ENCODE measurements at regions not wholly inside any gene's neighbourhood (a gene's known extent, or its start where the extent isn't known, plus 50 kb on each side); places are given as distances from the start of the nearest gene placed in this dataset.

DNA sequence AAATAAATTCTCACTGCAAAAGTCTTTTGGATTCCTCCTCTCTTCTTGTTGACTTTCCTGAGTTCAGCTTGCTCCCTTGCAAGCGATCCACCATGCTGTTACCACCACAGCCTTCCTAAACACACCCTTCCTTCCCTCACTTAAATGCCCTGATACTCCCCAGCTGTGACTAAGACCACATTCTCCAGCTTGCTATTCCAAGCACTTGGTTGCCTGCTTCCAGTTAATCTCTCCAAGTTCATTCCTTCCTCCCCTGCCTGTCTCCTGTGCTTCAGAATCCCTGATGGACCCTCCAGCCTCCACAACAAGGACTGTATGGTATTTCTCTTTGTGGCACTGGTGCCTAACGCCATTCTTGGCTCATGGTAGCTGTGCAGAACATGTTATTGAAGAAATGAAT lies 603.9 kb upstream of the CADM1 start:
- no peak overlapping the region for H3K27ac Mint-ChIP-seq
- peaks cover 5% of the 10 kb centered on the region for H3K9me3 Mint-ChIP-seq
- H3K36me3 Mint-ChIP-seq = no peaks in the 10 kb centered on the region
- no peak overlapping the region for H3K4me3 Mint-ChIP-seq
- TF ChIP-seq CTCF (IDR thresholded peaks at IDR 0.05; ENCODE audit: unreplicated experiment) = no peak
- no peaks in the 10 kb centered on the region for H3K4me1 Mint-ChIP-seq
- DNase-seq (ENCODE audit: low spot score in 2 of 2, unreplicated experiment in 2 of 2) = no peak
- peaks cover 5% of the 10 kb centered on the region for H3K27me3 Mint-ChIP-seq (ENCODE audit: low read depth)

- Mint-ChIP-seq H3K9me3 (peaks cover 5% of the 10 kb centered on the region), H3K4me1 (no peaks in the 10 kb centered on the region), H3K4me3 (no peak overlapping the region), H3K27me3 (ENCODE audit: low read depth) (peaks cover 5% of the 10 kb centered on the region), H3K27ac (no peak overlapping the region), H3K36me3 (no peaks in the 10 kb centered on the region)
- no peak for DNase-seq (ENCODE audit: low spot score in 2 of 2, unreplicated experiment in 2 of 2)
- no peak for TF ChIP-seq CTCF (IDR thresholded peaks at IDR 0.05; ENCODE audit: unreplicated experiment)
These were observed 603.0 kb upstream of the CADM1 start for GRCh38 chr11:116107229-116107628.

- Mint-ChIP-seq H3K27ac (no peak overlapping the region), H3K4me3 (no peak overlapping the region), H3K9me3 (peaks cover 5% of the 10 kb centered on the region), H3K27me3 (ENCODE audit: low read depth) (peaks cover 5% of the 10 kb centered on the region), H3K36me3 (no peaks in the 10 kb centered on the region), H3K4me1 (peaks cover 3% of the 10 kb centered on the region)
- no peak for TF ChIP-seq CTCF (IDR thresholded peaks at IDR 0.05; ENCODE audit: unreplicated experiment)
- no peak for DNase-seq (ENCODE audit: low spot score in 2 of 2, unreplicated experiment in 2 of 2)
These were observed 600.4 kb upstream of the CADM1 start for GRCh38 chr11:116104498-116105174.

DNA sequence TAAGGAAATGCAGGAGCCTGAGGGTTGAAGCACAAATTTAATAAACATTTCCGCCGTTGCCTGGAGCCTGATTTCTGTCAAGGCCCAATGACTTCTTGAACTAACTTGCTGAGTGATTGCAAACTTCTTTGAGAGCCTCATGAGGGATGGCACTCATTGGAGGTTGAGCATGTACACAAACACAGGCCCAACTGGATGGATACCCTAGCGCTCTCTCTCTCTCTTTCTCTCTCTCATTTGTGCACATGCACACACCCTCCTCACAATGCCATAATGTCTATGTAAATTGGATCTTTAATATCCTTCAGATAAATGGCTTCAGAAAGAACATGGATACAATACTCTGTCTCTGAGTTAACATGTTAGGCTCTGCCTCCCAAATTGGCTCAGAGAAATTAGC lies 597.7 kb upstream of the CADM1 start:
- Mint-ChIP-seq H3K9me3 (peaks cover 5% of the 10 kb centered on the region), H3K27ac (no peak overlapping the region), H3K36me3 (no peaks in the 10 kb centered on the region), H3K27me3 (ENCODE audit: low read depth) (peaks cover 8% of the 10 kb centered on the region), H3K4me3 (no peak overlapping the region), H3K4me1 (peaks cover 3% of the 10 kb centered on the region)
- TF ChIP-seq CTCF (IDR thresholded peaks at IDR 0.05; ENCODE audit: unreplicated experiment) = no peak
- no peak for DNase-seq (ENCODE audit: low spot score in 2 of 2, unreplicated experiment in 2 of 2)

DNA sequence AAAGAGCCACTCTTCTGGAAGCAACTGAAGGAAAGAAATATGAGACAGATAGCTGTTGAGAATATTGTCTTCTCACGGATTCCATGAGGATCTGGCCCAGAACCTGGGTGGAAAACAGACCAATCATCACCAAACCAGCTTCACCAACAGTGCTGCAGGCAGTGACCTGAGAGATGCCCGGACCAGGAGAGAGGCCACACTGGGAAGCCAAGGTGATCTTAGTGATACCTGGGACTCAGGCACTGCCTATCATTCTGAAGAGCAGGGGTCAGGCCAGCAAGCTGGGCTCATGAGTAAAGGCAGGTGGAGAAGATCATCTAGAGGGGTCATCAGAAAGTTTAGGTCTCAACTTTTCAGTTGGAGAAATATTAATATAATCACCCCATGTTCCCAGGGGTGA lies 595.8 kb upstream of the CADM1 start:
- H3K4me3 Mint-ChIP-seq = no peak overlapping the region
- no peak for TF ChIP-seq CTCF (IDR thresholded peaks at IDR 0.05; ENCODE audit: unreplicated experiment)
- DNase-seq (ENCODE audit: low spot score in 2 of 2, unreplicated experiment in 2 of 2) = no peak
- peaks cover 5% of the 10 kb centered on the region for H3K4me1 Mint-ChIP-seq
- H3K36me3 Mint-ChIP-seq = no peaks in the 10 kb centered on the region
- no peak overlapping the region for H3K27ac Mint-ChIP-seq
- H3K27me3 Mint-ChIP-seq (ENCODE audit: low read depth) = peaks cover 10% of the 10 kb centered on the region
- H3K9me3 Mint-ChIP-seq = no peaks in the 10 kb centered on the region

- peaks cover 10% of the 10 kb centered on the region for H3K27me3 Mint-ChIP-seq (ENCODE audit: low read depth)
- no peak overlapping the region for H3K4me3 Mint-ChIP-seq
- DNase-seq (ENCODE audit: low spot score in 2 of 2, unreplicated experiment in 2 of 2) = no peak
- no peak overlapping the region for H3K27ac Mint-ChIP-seq
- H3K36me3 Mint-ChIP-seq = no peaks in the 10 kb centered on the region
- H3K9me3 Mint-ChIP-seq = no peaks in the 10 kb centered on the region
- peaks cover 5% of the 10 kb centered on the region for H3K4me1 Mint-ChIP-seq
- TF ChIP-seq CTCF (IDR thresholded peaks at IDR 0.05; ENCODE audit: unreplicated experiment) = no peak
These were observed 595.3 kb upstream of the CADM1 start for GRCh38 chr11:116099541-116099940.

Measured in mesothelial cell of epicardium (in vitro differentiated cells).